Neural cell (in vitro differentiated cells): ENCODE measurements at regions not wholly inside any gene's neighbourhood (a gene's known extent, or its start where the extent isn't known, plus 50 kb on each side); places are given as distances from the start of the nearest gene placed in this dataset.

Experiments
- H2AFZ ChIP-seq: fragments of 200-600, 300-800 bp; sonication (generic), shearing (Covaris generic); 2 replicates; pipeline ENCODE4 v1.6.0; 2014; ENCODE audit warnings: low read depth, mild to moderate bottlenecking, antibody characterized with exemption, low read length, moderate library complexity
- H3F3A ChIP-seq: fragments of 200-600 bp; shearing (Covaris generic); 2 replicates; pipeline ENCODE4 v1.6.1; 2016; ENCODE audit warnings: mild to moderate bottlenecking, moderate library complexity, mixed read lengths, antibody characterized with exemption, low read length; ENCODE audit not compliant: insufficient read depth, poor library complexity, severe bottlenecking
- H3K27ac ChIP-seq: fragments of 200-600, 300-800 bp; sonication (generic), shearing (Covaris generic); 2 replicates; pipeline ENCODE4 v1.5.1; 2014; ENCODE audit warnings: mild to moderate bottlenecking, low read length, moderate library complexity
- H3K27me3 ChIP-seq: fragments of 300-800, 200-600 bp; sonication (generic), shearing (Covaris generic); 2 replicates; pipeline ENCODE4 v1.6.0; 2014; ENCODE audit warnings: mild to moderate bottlenecking, low read depth, low read length, moderate library complexity; ENCODE audit not compliant: insufficient read depth
- H3K36me3 ChIP-seq: fragments of 300-800, 200-600 bp; sonication (generic), shearing (Covaris generic); 2 replicates; pipeline ENCODE4 v1.5.1; 2014; ENCODE audit warnings: mild to moderate bottlenecking, antibody characterized with exemption, low read length, moderate library complexity; ENCODE audit not compliant: insufficient read depth
- H3K4me2 ChIP-seq: fragments of 300-800, 200-600 bp; sonication (generic), shearing (Covaris generic); 2 replicates; pipeline ENCODE4 v1.6.0; 2014; ENCODE audit warnings: mild to moderate bottlenecking, low read length
- H3K4me3 ChIP-seq: fragments of 300-800, 200-600 bp; sonication (generic), shearing (Covaris generic); 2 replicates; pipeline ENCODE4 v1.5.1; 2014; ENCODE audit warnings: mild to moderate bottlenecking, low read length, moderate library complexity
- H3K79me2 ChIP-seq: fragments of 200-600 bp; shearing (Covaris generic); replicated peaks from 2 replicates; pipeline ENCODE4 v1.6.0; 2014; ENCODE audit warnings: mild to moderate bottlenecking, low read length, moderate library complexity; ENCODE audit not compliant: insufficient read depth
- H3K9ac ChIP-seq: fragments of 300-800, 200-600 bp; sonication (generic), shearing (Covaris generic); 2 replicates; pipeline ENCODE4 v1.6.1; 2016; ENCODE audit warnings: mild to moderate bottlenecking, low read length, mixed read lengths
- H3K9me2 ChIP-seq: fragments of 200-600 bp; shearing (Covaris generic); 2 replicates; pipeline ENCODE4 v1.6.1; 2016; ENCODE audit warnings: mild to moderate bottlenecking, low read length, mixed read lengths; ENCODE audit not compliant: insufficient read depth
- H3K9me3 ChIP-seq: fragments of 200-600, 300-800 bp; sonication (generic), shearing (Covaris generic); 2 replicates; pipeline ENCODE4 v1.6.1; 2016; ENCODE audit warnings: mild to moderate bottlenecking, mixed run types, low read length, moderate library complexity, mixed read lengths
- H4K20me1 ChIP-seq: fragments of 200-600 bp; shearing (Covaris generic); 2 replicates; pipeline ENCODE4 v1.6.1; 2016; ENCODE audit warnings: mild to moderate bottlenecking, mixed run types; ENCODE audit not compliant: insufficient read depth
- small RNA-seq, 3 experiments: library from RNA; depleted of rRNA; stranded (forward); fragments of <200 nt; gene quantifications; one replicate each; pipeline ENCODE3, GENCODE V24; 2012
- TF ChIP-seq, protein P1 (sequence below): fragments of 450-650 bp; IDR thresholded peaks from 2 replicates; pipeline ENCODE4 v1.5.1; 2014; ENCODE audit warnings: antibody characterized with exemption, mild to moderate bottlenecking, moderate library complexity; ENCODE audit not compliant: poor library complexity, severe bottlenecking

DNA sequence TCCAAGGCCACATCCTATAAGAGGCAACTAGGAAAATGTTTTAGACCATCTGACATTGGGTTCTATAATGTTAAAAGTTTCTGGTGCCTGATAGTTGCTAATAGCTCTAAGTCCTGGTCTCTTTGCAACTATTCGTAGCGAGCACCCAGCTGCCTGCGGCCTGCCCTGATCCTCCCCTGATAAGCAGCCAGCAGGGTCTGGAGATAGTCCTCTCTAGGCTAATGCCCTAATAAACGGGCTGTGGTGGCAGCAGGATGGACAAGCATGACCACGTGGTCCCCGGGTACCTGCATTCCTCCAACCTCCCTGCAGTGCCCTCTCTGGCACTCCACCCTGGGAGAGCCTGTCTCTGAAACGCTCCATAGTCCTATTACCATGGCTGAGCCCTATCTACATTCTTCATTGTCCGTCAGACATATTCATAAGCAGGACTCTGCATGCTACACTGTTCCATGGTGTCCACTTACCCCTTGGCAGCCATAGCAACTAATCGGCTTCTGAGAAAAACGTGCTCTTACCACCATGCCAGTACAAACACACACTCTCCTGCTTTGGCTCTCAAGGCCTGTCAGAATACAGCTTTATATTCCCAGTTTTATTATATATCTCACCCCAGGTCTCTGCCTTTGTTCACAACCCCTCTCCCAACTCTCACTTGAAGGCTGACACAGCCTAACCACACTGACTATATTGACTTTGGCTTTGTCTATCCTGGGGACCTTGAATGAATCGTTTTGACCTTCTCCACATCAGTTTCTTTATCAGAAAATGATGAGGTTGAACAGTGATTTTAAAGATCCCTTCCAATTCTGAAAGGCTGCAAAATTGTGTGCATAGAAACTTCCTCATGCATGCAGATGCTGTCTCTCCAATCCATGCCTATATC is 49.9 kb upstream of the DAPK1 start:
- no peaks in the 10 kb centered on the region for H3K36me3 ChIP-seq
- H3K4me2 ChIP-seq = no peak overlapping the region
- H3K9me2 ChIP-seq = no peaks in the 10 kb centered on the region
- no peaks in the 10 kb centered on the region for H3K27me3 ChIP-seq
- H2AFZ ChIP-seq = no peak overlapping the region
- no peak overlapping the region for H3K27ac ChIP-seq
- H3K9ac ChIP-seq = no peak overlapping the region
- H4K20me1 ChIP-seq = no peaks in the 10 kb centered on the region
- TF ChIP-seq, protein P1, sequence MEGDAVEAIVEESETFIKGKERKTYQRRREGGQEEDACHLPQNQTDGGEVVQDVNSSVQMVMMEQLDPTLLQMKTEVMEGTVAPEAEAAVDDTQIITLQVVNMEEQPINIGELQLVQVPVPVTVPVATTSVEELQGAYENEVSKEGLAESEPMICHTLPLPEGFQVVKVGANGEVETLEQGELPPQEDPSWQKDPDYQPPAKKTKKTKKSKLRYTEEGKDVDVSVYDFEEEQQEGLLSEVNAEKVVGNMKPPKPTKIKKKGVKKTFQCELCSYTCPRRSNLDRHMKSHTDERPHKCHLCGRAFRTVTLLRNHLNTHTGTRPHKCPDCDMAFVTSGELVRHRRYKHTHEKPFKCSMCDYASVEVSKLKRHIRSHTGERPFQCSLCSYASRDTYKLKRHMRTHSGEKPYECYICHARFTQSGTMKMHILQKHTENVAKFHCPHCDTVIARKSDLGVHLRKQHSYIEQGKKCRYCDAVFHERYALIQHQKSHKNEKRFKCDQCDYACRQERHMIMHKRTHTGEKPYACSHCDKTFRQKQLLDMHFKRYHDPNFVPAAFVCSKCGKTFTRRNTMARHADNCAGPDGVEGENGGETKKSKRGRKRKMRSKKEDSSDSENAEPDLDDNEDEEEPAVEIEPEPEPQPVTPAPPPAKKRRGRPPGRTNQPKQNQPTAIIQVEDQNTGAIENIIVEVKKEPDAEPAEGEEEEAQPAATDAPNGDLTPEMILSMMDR = no peak
- H3K79me2 ChIP-seq = no peaks in the 10 kb centered on the region
- H3K9me3 ChIP-seq = no peaks in the 10 kb centered on the region
- no peaks in the 10 kb centered on the region for H3F3A ChIP-seq
- H3K4me3 ChIP-seq = no peak overlapping the region

Small RNA genes lying in the stretch of these regions (small RNA-seq; reads per million reads assigned to genes)
- gene AL353752.1 (0 reads per million in 3 experiments), gene RF00568 (0 to 0.03 (median 0) reads per million in 3 experiments)
